HG03066 (cell line): ENCODE measurements at regions not wholly inside any gene's neighbourhood (a gene's known extent, or its start where the extent isn't known, plus 50 kb on each side); places are given as distances from the start of the nearest gene placed in this dataset.

Experiments
- ATAC-seq: cut with Tn5 transposase; IDR thresholded peaks from one replicate; pipeline ENCODE4 v1.9.1; 2021; ENCODE audit warnings: low read depth; ENCODE audit not compliant: unreplicated experiment

GRCh38 chr18:64233851-64234250 lies 85.0 kb upstream of the LINC00305 start:
- ATAC-seq, result no peak

- no peak for ATAC-seq
Measured at GRCh38 chr18:64220941-64221340, 72.1 kb upstream of the LINC00305 start.

GRCh38 chr18:64219517-64219916 lies 70.6 kb upstream of the LINC00305 start:
- no peak for ATAC-seq

GRCh38 chr18:64210401-64210949 lies 61.6 kb upstream of the LINC00305 start:
- ATAC-seq, result no peak

- ATAC-seq, result no peak
Measured at GRCh38 chr18:64208516-64208915, 59.6 kb upstream of the LINC00305 start.

- no peak for ATAC-seq
Measured at GRCh38 chr18:64207820-64208219, 58.9 kb upstream of the LINC00305 start.

- no peak for ATAC-seq
Measured at GRCh38 chr18:64203295-64203694, 54.4 kb upstream of the LINC00305 start.

- no peak for ATAC-seq
Measured at GRCh38 chr18:64202863-64203262, 54.0 kb upstream of the LINC00305 start.

- ATAC-seq, result no peak
Measured at GRCh38 chr18:64202210-64202836, 53.4 kb upstream of the LINC00305 start.

- no peak for ATAC-seq
Measured at GRCh38 chr18:64201781-64202180, 52.9 kb upstream of the LINC00305 start.

GRCh38 chr18:64199581-64199980 lies 50.7 kb upstream of the LINC00305 start:
- ATAC-seq, result no peak
